Psoas muscle (tissue), 7 donors: ENCODE measurements at regions not wholly inside any gene's neighbourhood (a gene's known extent, or its start where the extent isn't known, plus 50 kb on each side); places are given as distances from the start of the nearest gene placed in this dataset.

Experiments used
- ATAC-seq, 4 donors: fragments of 200-7000 bp; cut with Tn5 transposase; one replicate each; pipeline ENCODE4 v1.9.1; 2020; ENCODE audit warnings: moderate library complexity in 3 of 4, mild to moderate bottlenecking in 2 of 4
- DNase-seq, 2 donors: peaks; one replicate each; pipeline ENCODE4 v3.0.0-alpha.2; 2020
- H3K27ac ChIP-seq: fragments of 200-600 bp; one replicate; pipeline ENCODE4 v1.8.0; 2022
- H3K27me3 ChIP-seq, 3 donors: fragments of 200-600 bp in 1 of 3; one replicate each; pipeline versions ENCODE4 v1.6.1 to v1.8.0; 2013 to 2022; ENCODE audit warnings: low read length in 2 of 3, mild to moderate bottlenecking in 2 of 3, moderate library complexity in 1 of 3; ENCODE audit not compliant: insufficient read depth in 3 of 3
- H3K36me3 ChIP-seq, 2 donors: fragments of 200-600 bp in 1 of 2; one replicate each; pipeline versions ENCODE4 v1.6.1 to v1.8.0; 2013 to 2022; ENCODE audit warnings: low read depth in 1 of 2, mild to moderate bottlenecking in 1 of 2, moderate library complexity in 1 of 2; ENCODE audit not compliant: insufficient read depth in 1 of 2
- H3K4me1 ChIP-seq: fragments of 200-600 bp; one replicate; pipeline ENCODE4 v1.8.0; 2022
- H3K4me3 ChIP-seq: fragments of 200-600 bp; one replicate; pipeline ENCODE4 v1.8.0; 2022; ENCODE audit warnings: mild to moderate bottlenecking
- H3K9me3 ChIP-seq: fragments of 200-600 bp; one replicate; pipeline ENCODE4 v1.8.0; 2022
- CTCF ChIP-seq: fragments of 200-600 bp; IDR thresholded peaks from one replicate; pipeline ENCODE4 v1.8.0; 2022; ENCODE audit warnings: antibody characterized with exemption
- whole genome bisulfite sequencing, 3 donors: extraction: QIAGEN DNeasy Blood & Tissue Kit; methylation state at CpG; one replicate each; pipeline versions ENCODE4 v1.1.6 to v1.1.7; 2013; 5-methylcytosine and 5-hydroxymethylcytosine counted together
- intact Hi-C, 2 donors: fragments of 100-400 bp; cut with DNase I; formaldehyde crosslinking; loops; one replicate each; pipeline versions ENCODE4 v1.11.0 to v1.14.2; 2022
- donor health status: healthy with polysubstance abuse.
- donor health status: DM: no; HTN: no; CAD: no; lungs with moderate emphysema.
- donor health status: Bipolar disorder and iron deficiency.
- donor health status: healthy.
- donor health status: DM: yes; HTN: yes; CAD: no.
- donor health status: DM: no; HTN: no; CAD: no.
- donor health status: DM: yes; HTN: yes; CAD: no.

GRCh38 chr10:10519674-10520073 is 498.0 kb upstream of the CELF2 start:
- no peaks in the 10 kb centered on the region for H3K9me3 ChIP-seq
- H3K4me1 ChIP-seq: no peaks in the 10 kb centered on the region
- ATAC-seq: no peak
- intact Hi-C loops: no loop called here
- TF ChIP-seq CTCF: no peak
- no peaks in the 10 kb centered on the region for H3K36me3 ChIP-seq
- DNase-seq: no peak
- peaks cover 2 to 8% (median 4%) of the 10 kb centered on the region in 3 donors for H3K27me3 ChIP-seq
- no peak overlapping the region for H3K27ac ChIP-seq
- 89 to 93% (median 90%) methylated on average over 3 of the region's 3 CpGs for WGBS, 3 donors
- H3K4me3 ChIP-seq: no peak overlapping the region

DNA sequence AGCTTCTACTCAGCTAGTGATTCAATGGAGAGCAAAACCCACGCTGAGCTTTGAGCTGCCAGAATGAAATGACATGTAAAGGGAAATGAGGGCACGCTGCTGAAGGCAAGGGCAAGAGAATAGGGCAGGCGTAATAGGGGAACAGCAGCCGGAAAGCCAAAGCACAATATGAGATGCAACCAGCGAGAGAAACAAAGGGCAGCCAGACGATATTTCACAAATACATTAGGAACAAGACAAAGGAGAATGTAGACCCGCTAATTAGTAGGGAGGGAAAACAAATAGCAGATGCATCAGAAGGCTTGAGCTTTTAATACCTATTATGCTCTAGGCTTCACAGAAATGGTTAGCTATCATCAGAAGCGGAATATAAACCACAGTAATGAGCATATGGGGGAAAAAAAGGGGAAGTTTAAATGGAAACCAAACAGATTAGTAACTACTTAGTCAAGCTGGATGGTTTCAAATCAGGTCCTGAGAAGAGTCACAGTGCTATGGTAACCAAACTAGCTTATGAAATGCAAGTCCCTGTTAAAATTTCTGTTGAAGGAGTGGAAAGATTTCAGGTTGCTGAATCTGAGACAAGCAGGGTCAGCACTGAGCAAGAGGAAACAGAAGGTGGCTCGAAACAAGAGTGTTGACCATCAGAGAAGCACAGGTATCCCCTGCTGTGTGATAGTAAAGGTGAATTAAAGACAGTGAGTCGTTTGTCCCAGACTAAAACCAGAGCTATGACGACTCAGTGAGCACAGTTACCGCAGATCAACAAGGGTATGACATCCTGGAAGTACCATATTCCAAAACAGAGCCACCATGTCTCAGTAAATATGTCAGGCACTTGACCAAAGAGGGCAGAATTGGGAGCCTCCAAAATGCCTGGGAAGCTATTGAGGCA is 496.9 kb upstream of the CELF2 start:
- no peak overlapping the region for H3K27ac ChIP-seq
- H3K27me3 ChIP-seq: peaks cover 2 to 8% (median 4%) of the 10 kb centered on the region in 3 donors
- no peaks in the 10 kb centered on the region for H3K4me1 ChIP-seq
- intact Hi-C loops: no loop called here
- no peak for ATAC-seq
- no peaks in the 10 kb centered on the region for H3K9me3 ChIP-seq
- no peak for TF ChIP-seq CTCF
- WGBS, 3 donors: 80 to 85% (median 84%) methylated on average over 12 of the region's 12 CpGs
- H3K36me3 ChIP-seq: no peaks in the 10 kb centered on the region
- no peak overlapping the region for H3K4me3 ChIP-seq
- no peak for DNase-seq

GRCh38 chr10:10526846-10527245 is 490.8 kb upstream of the CELF2 start:
- 57 to 70% (median 63%) methylated on average over 5 of the region's 5 CpGs for WGBS, 3 donors
- ATAC-seq: no peak
- intact Hi-C loops: no loop called here

DNA sequence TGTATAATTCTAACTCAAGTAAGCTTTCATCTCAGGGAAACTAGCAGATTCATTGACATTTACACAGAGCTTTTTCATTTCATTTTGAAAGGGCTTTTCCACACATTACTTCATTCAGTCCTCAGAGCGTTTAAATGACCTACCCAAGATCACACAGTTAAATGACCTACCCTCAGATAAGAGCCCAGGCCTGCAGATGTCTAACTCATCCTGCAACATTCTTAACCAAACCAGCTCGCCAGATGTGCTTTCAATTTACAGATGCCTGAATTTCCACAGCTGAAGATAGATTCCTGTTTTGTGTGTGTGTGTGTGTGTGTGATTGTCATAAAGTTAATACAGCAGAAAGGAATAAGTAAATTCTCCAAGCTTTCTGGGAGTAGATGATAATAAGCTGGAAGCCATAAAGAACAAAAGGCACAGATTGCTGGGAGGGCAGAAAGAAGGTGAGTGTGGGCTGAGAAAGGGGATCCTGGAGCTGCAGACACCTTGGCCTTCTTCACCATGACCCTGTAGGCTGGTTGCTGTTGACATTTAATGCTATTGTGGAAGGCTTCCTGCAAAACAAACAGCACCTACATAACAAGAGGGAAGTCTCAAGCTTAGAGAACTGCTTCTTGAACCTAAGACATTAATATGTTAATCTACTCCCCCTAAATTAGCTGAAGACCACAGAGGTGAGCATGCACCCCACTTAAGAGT is 489.7 kb upstream of the CELF2 start:
- no peak for ATAC-seq
- no peak for DNase-seq
- Histone ChIP-seq H3K36me3 (no peaks in the 10 kb centered on the region), H3K27me3 (no peaks in the 10 kb centered on the region), H3K4me3 (no peak overlapping the region), H3K27ac (no peak overlapping the region), H3K9me3 (no peaks in the 10 kb centered on the region), H3K4me1 (no peaks in the 10 kb centered on the region)
- 74 to 85% (median 79%) methylated on average over 2 of the region's 2 CpGs for WGBS, 3 donors
- no peak for TF ChIP-seq CTCF
- intact Hi-C loops: no loop called here

More at GRCh38 chr10:10526846-10527245, 490.8 kb upstream of the CELF2 start:
- TF ChIP-seq CTCF: no peak
- Histone ChIP-seq H3K27ac (no peak overlapping the region), H3K4me3 (no peak overlapping the region), H3K27me3 (no peaks in the 10 kb centered on the region), H3K36me3 (no peaks in the 10 kb centered on the region), H3K9me3 (no peaks in the 10 kb centered on the region), H3K4me1 (no peaks in the 10 kb centered on the region)
- DNase-seq: no peak
